Mammary epithelial cell (primary cell): ENCODE measurements at regions not wholly inside any gene's neighbourhood (a gene's known extent, or its start where the extent isn't known, plus 50 kb on each side); places are given as distances from the start of the nearest gene placed in this dataset.

ENCODE experiments used
- CTCF ChIP-seq, 2 donors: IDR thresholded peaks in 1 of 2; conservative IDR thresholded peaks in 1 of 2; 2 replicates each; pipeline ENCODE4 v1.5.1; 2011 to 2012; ENCODE audit warnings: inconsistent platforms in 2 of 2, low read length in 2 of 2, mild to moderate bottlenecking in 2 of 2, control low read depth in 1 of 2, low read depth in 1 of 2; ENCODE audit not compliant: insufficient read depth in 1 of 2; ENCODE audit errors: extremely low read depth in 1 of 2
- EZH2 ChIP-seq: IDR thresholded peaks from 2 replicates; pipeline ENCODE4 v1.6.1; 2012; ENCODE audit warnings: low read length, inconsistent platforms, borderline replicate concordance

GRCh38 chr3:117632191-117632590 is 922.6 kb downstream of the TUSC7 start:
- no peak for TF ChIP-seq CTCF (conservative IDR thresholded peaks at IDR 0.05 in 1 of 2, IDR thresholded peaks at IDR 0.05 in 1 of 2; ENCODE audit: extremely low read depth in 1 of 2, insufficient read depth in 1 of 2, low read depth in 1 of 2, low read length in 2 of 2)
- TF ChIP-seq EZH2, result no peak
